ENCODE measurements at regions not wholly inside any gene's neighbourhood (a gene's known extent, or its start where the extent isn't known, plus 50 kb on each side); places are given as distances from the start of the nearest gene placed in this dataset.

- TF ChIP-seq CTCF (IDR thresholded peaks at IDR 0.05) (no peak), EZH2 (IDR thresholded peaks at IDR 0.05) (no peak), EZH2phosphoT487 (IDR thresholded peaks at IDR 0.05) (no peak)
These were observed 74.1 kb upstream of the SDK2 start for GRCh38 chr17:73718362-73718761.

Data from neural progenitor cell (in vitro differentiated cells).